SIG-M5 treated with dmso at 0.1 percent for 504 hours (cell line): ENCODE measurements at regions not wholly inside any gene's neighbourhood (a gene's known extent, or its start where the extent isn't known, plus 50 kb on each side); places are given as distances from the start of the nearest gene placed in this dataset.
A peak's percentile ranks its signal among the peaks of the same experiment; 100 is the strongest.

Experiments used
- DNase-seq: peaks from one replicate; lab custom pipeline; 2025; ENCODE audit not compliant: unreplicated experiment; lab: John Stamatoyannopoulos, UW

DNA sequence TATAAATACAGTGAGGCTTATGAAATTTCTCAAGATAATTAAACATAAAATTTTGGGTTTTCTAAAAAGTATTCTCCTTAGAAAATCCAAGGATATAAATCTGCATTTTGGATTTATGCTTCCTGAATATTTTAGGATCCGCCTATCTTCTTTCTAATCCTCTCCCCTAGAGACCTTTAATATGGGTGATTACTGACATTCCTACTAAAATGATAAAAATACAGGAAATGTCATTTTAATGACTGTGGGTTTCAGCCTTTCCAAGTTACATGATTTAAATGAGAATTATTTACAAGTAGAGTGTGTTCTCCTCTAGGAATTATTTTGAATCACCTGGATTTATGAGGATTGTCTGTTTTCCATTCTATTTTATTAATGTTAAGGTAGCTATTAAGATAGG lies 150.4 kb downstream of the C7orf25 start:
- no peak for DNase-seq

DNA sequence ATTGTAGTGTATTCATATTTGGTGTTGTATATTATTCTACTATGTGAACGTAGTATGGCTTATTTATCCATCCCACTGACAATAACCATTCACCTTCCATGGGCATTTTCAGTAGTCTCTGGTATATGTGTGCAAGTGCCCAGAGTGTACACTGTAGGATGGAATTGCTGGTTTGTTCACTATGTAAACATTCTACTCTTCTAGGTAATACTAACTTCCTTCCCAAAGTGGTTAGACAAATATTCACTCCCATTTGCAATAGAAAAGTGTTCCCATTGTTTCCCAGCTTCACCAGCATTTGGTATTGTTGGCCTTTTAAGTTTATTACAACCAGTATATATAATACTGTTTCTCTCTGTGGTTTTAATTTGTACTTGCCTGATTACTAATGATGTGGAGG lies 153.7 kb downstream of the C7orf25 start:
- DNase-seq: no peak

- DNase-seq: no peak
These were observed 155.0 kb downstream of the C7orf25 start for GRCh38 chr7:42756841-42757240.

DNA sequence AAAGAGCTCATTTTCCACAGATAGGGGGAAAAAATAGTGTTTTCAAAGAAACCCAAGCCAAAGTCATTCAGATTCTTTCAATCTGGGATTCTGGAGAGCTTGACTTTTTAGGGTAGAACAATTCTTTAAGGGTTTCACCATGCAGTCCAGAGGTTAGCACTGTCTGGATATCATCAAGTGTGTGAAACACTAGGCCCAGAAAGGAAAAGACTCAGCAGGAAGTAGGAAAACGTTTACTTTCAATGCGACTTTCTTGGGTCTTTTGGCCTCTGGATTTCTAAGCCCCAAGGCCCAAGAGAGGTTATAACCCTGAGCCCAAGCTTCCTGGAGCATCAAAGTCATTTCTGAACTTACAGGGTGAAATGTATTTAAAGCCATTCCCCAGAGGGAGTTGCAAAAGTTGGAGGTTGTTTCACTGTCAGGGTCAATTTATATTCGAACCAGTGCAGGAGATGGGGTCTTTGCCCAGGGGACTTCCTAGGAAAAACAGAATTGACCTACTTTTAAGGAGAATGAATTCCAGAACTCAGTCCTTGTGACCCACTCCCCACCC lies 158.0 kb downstream of the C7orf25 start:
- DNase-seq: no peak

DNA sequence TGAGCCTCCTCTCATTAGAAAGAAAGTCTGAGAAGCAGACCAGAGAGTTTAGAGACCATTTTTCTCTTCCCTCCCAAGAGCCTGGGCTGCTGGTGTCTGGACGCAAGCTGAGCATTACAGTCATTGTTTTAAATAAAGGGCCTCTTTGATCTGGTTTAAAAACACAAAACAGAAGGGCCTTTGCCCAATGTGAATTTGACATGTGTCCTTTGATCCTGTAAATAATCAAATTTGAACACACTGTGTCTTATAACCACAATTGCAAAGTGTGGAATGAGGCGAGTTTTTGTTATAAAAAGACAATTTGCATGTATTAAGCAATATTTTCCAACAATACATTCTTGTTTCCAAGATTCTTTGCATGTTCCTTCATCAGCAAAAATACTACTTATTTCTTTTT lies 158.5 kb downstream of the C7orf25 start:
- DNase-seq: no peak

DNA sequence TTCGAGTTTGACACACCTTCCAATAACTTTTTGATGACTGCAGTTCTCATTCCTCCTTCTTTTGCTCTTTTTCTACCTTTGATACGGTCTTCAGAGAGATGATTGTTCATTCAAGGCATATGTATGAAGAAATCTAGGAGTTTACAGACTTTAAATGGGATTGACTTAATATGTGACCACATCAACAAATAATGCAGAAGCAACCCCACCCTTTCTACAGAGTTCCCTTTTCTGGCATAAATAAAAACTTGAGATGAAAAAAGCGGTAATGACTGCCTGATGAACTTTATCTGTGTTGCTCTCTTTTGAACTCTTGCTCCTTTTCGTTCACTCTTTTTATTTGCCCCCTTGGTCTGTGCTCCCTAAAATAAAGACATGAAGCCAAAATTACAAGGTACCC lies 161.7 kb downstream of the C7orf25 start:
- DNase-seq: no peak

DNA sequence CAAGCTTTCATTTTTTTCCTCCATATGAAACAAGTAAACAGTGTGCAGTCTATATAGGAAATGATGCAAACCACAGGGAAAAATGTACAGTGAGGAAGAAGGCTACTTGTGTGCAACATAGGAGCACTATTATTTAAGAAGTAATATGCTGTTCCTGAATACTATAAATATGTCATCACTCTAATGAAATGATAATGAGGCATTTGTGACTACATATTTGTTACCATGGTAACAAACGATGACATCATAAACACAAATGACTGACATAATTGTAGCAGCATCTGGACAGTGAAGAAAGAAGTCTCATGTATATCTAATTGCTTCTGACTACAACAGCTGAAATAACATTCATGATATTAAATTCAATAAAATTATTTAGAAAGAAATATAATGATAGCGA lies 164.8 kb downstream of the C7orf25 start:
- no peak for DNase-seq

- no peak for DNase-seq
These were observed 165.7 kb downstream of the C7orf25 start for GRCh38 chr7:42746214-42746613.

DNA sequence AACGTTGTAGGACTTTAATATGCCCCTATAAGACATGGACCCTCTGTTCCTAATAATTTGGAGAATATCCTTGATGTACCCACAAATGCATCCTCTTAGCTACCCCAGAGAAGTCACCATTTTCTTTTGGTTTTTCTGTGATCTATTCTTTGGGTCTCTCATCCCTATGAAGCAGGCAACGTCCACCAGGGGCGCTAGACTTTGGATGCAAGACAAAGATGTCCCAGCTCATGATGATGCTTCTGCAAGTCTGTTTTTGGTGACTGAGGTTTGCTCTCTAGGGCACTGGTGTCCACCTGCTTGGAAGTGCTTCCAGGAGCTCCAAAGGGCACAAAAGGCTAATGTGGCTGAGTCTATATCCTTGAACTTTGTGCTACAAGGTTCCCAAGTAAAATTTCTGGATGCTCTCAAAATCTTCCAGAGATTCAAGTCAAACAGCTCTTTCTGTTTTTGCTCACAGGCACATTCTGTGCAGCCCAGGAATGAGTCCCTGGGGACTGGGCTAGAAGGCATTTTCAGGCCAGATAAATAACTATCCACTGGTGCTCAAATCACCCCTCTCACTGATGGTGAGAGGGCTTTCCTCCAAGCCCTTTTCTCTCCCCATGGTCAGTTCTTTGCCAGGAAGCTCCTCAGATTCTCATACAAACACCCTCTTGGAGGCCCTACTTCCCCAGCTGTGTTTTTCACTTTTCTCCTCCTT lies 166.4 kb downstream of the C7orf25 start:
- peak; percentile 19 for DNase-seq

DNA sequence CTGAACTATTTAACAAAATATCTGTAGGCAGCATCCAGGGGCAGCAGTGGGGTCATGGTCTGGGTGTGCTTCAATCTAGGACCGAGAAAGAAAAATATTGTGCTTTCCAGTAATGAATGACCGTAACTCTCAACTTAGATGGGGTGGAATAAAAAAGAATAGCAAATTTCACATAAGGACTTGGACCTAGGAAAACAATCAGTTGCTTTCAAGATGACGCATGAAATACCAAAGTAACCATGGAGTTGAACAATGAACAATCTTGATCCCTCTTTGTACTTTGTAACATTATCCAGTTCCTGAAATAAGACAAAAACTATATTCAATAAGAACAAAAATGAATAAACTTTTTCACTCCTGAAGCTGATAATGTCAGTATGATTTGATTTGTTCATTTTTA lies 167.1 kb downstream of the C7orf25 start:
- DNase-seq: no peak

- DNase-seq: no peak
These were observed 168.6 kb downstream of the C7orf25 start for GRCh38 chr7:42743077-42743858.

- no peak for DNase-seq
These were observed 169.6 kb downstream of the C7orf25 start for GRCh38 chr7:42742318-42742717.

DNA sequence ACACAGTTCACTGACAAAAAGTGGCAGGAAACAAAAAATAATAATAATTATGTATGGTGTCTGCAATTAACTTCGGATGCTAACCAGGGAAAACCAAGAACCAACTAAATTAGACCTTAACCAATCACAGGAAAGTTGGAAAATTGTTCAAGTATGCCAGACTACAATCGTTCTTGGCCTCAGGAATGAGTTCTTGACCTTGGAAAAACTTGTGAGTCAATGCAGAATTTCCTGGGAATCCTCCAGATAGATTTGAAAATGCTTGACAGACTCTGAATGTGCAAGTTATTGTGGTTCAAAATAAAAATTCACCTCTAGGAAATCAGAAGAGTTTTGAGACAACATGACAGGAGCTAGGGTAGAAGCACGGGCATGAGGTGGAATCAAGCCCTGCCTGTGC lies 171.5 kb downstream of the C7orf25 start:
- DNase-seq: no peak

- no peak for DNase-seq
These were observed 172.2 kb downstream of the C7orf25 start for GRCh38 chr7:42739638-42740037.

GRCh38 chr7:42736931-42737330 lies 174.9 kb downstream of the C7orf25 start:
- DNase-seq: peak; percentile 39

- DNase-seq: no peak
These were observed 176.8 kb downstream of the C7orf25 start for GRCh38 chr7:42735081-42735480.

DNA sequence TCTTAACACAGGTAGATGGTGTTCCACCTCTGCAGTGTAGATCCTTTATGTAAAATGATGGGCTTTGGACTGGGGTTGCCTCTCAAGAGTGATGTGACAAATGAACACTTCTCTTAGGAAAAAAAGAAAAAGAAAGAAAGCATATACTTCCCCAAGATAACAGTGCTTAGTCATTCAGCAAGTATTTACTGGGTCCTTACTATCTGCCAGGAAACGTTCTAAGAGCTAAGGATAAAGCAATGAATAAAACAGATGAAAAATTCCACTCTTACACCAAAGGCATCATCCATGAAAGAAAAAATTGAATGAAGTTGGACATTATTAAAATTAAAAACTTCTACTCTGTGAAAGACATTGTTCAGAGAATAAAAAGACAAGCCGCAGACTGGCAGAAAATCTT lies 177.3 kb downstream of the C7orf25 start:
- no peak for DNase-seq

- DNase-seq: no peak
These were observed 178.8 kb downstream of the C7orf25 start for GRCh38 chr7:42733040-42733439.

DNA sequence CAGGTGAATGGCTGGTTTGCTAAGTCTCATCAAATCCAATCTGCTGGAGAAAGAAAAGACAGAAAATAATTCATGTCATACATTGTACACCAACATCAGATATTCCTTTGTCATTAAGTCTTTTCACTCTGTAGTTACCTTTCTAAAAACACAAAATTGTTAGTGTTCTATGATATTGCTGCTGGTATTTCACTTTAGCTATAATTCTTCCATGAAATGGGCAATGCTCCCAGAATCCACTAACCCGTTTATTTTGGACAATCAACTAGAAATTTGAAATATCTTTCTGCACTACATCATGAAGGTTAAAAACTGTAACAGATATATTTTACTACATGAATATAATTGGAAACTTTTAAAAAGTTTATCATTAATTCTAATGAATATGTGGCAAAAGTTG lies 181.3 kb downstream of the C7orf25 start:
- DNase-seq: no peak

DNA sequence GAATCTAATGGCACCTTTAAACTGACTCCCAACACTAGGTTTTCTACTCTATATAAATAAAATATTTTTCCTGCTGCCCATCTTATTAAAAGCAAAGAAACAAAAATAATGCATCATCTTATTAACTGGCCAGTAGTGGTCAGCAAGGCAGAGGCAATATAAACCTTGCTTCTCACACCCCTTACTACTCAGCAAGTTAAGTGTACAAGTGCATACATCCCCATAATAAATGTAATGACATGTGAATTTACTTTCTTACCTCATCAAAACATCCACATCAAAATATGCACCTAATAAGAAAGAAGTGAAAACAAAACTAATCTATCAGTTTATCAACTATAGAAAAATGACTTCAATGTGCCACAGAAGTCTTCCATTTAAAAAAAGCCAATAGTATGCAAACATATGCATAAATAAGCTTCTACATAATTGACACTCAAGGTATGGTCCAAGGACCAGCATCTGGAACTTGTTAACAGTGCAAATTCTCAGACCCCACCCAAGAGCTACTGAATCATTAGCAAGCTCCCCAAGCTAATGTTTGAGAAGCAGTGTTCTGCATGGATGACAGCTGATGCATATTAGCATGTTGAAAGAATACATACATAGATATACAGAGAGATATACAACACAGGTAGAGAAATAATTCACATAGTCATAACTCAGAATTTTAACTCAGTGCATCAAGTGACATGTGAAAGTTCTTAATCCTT lies 182.7 kb downstream of the C7orf25 start:
- no peak for DNase-seq

GRCh38 chr7:42727451-42727850 lies 184.4 kb downstream of the C7orf25 start:
- no peak for DNase-seq
